Body of pancreas (tissue), 4 donors: ENCODE measurements at regions not wholly inside any gene's neighbourhood (a gene's known extent, or its start where the extent isn't known, plus 50 kb on each side); places are given as distances from the start of the nearest gene placed in this dataset.

Source experiments
- CTCF ChIP-seq, 7 experiments: fragments of 450-650 bp in 4 of 7; fragments of 200-600 bp in 3 of 7; sonication (generic) in 3 of 7; IDR thresholded peaks; one replicate each; pipeline ENCODE4 v1.5.1; 2016 to 2019; ENCODE audit warnings: antibody characterized with exemption in 7 of 7
- POLR2A ChIP-seq, 3 donors: fragments of 450-650 bp; IDR thresholded peaks; one replicate each; pipeline ENCODE4 v1.6.1; 2016; ENCODE audit warnings: antibody characterized with exemption in 3 of 3, mild to moderate bottlenecking in 2 of 3

- no peak for TF ChIP-seq CTCF (IDR thresholded peaks at IDR 0.05)
- no peak for TF ChIP-seq POLR2A (IDR thresholded peaks at IDR 0.05)
Measured at GRCh38 chr22:27588915-27589314, 212.6 kb downstream of the MN1 start.
